BLaER1 treated with 17β-estradiol and CSF1 and Interleukin-3, amounts not matched to agents 10 nM and 100 nM (cell line): ENCODE measurements at regions not wholly inside any gene's neighbourhood (a gene's known extent, or its start where the extent isn't known, plus 50 kb on each side); places are given as distances from the start of the nearest gene placed in this dataset.
A peak's percentile ranks its signal among the peaks of the same experiment; 100 is the strongest.

Source experiments
- H3K27ac ChIP-seq, 11 experiments: shearing (Covaris generic); formaldehyde crosslinking; 2 replicates each; pipeline ENCODE4 v1.8.1; 2022
- H3K27me3 ChIP-seq, 11 experiments: shearing (Covaris generic); formaldehyde crosslinking; 2 replicates each; pipeline ENCODE4 v1.8.1; 2022
- H3K36me3 ChIP-seq, 11 experiments: shearing (Covaris generic); formaldehyde crosslinking; 2 replicates each; pipeline ENCODE4 v1.8.1; 2022
- H3K4me1 ChIP-seq, 10 experiments: shearing (Covaris generic); formaldehyde crosslinking; 2 replicates each; pipeline ENCODE4 v1.8.1; 2022
- H3K4me2 ChIP-seq, 11 experiments: shearing (Covaris generic); formaldehyde crosslinking; 2 replicates each; pipeline ENCODE4 v1.8.1; 2022
- H3K4me3 ChIP-seq, 10 experiments: shearing (Covaris generic); formaldehyde crosslinking; 2 replicates each; pipeline ENCODE4 v1.8.1; 2022
- H3K9ac ChIP-seq, 11 experiments: shearing (Covaris generic); formaldehyde crosslinking; 2 replicates each; pipeline ENCODE4 v1.8.1; 2022
- H3K9me3 ChIP-seq, 11 experiments: shearing (Covaris generic); formaldehyde crosslinking; replicated peaks in 1 of 11; 2 replicates each; pipeline ENCODE4 v1.8.1; 2022
- H4K20me1 ChIP-seq, 11 experiments: shearing (Covaris generic); formaldehyde crosslinking; 2 replicates each; pipeline ENCODE4 v1.8.1; 2022
- Cebpa-rat ChIP-seq, 11 experiments: shearing (Covaris generic); IDR thresholded peaks; 2 replicates each; pipeline ENCODE4 v1.8.1; 2022

GRCh38 chr1:221832151-221832550 lies 90.3 kb upstream of the DUSP10 start:
- Histone ChIP-seq H3K4me1 (peaks cover 5 to 31% (median 12%) of the 10 kb centered on the region in 10 experiments), H3K27ac (no peak overlapping the region), H3K4me3 (no peak overlapping the region), H3K27me3 (peaks cover 0 to 2% (median 0%) of the 10 kb centered on the region in 11 experiments; a peak in 1 of 22 replicates), H3K9ac (no peak overlapping the region), H4K20me1 (no peaks in the 10 kb centered on the region), H3K9me3 (0 out of 22 replicates have a peak, but pooled peaks cover 0 to 4% (median 0%) of the 10 kb centered on the region in 11 experiments), H3K4me2 (no peak overlapping the region), H3K36me3 (no peaks in the 10 kb centered on the region)
- TF ChIP-seq Cebpa-rat (IDR thresholded peaks at IDR 0.05) = no peak

- no peak for TF ChIP-seq Cebpa-rat (IDR thresholded peaks at IDR 0.05)
- H3K36me3 ChIP-seq = no peaks in the 10 kb centered on the region
- no peaks in the 10 kb centered on the region for H3K27me3 ChIP-seq
- no peak overlapping the region for H3K9ac ChIP-seq
- peaks cover 0 to 9% (median 0%) of the 10 kb centered on the region in 11 experiments; a peak in 5 of 22 replicates for H3K9me3 ChIP-seq
- H3K4me1 ChIP-seq = peaks cover 9 to 43% (median 22%) of the 10 kb centered on the region in 10 experiments
- H3K4me3 ChIP-seq = no peak overlapping the region
- no peaks in the 10 kb centered on the region for H4K20me1 ChIP-seq
- peak overlapping the region in 7 of 11 experiments; percentile 28 to 64 (median 50); a peak in 12 of 22 replicates for H3K4me2 ChIP-seq
- H3K27ac ChIP-seq = peak overlapping the region in 1 of 11 experiments; percentile 20; a peak in 2 of 22 replicates
Measured at GRCh38 chr1:221829327-221830015, 87.6 kb upstream of the DUSP10 start.

- H3K27ac ChIP-seq = peak overlapping the region in 9 of 11 experiments; percentile 52 to 69 (median 62); a peak in 18 of 22 replicates
Measured at GRCh38 chr1:221827307-221827642, 85.4 kb upstream of the DUSP10 start.

DNA sequence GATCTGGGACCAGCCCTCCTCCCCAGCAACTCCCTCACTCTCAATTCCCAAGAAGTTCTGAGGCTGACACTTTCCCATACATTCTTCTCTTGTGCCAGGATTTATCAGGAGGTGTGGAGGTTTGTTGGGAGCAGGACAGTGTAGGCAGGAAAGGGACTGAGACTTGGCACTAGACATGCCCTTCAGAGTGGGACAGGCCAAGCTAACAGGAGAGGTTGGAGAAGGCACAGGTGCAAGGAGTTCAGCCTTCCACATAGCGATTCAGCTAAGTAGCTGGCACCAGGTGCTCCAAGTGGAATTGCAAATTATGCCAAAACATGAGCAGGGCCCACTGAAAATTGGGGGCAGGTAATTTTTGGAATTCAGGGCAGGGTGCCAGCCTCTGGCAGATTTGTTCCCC lies 83.0 kb upstream of the DUSP10 start:
- Histone ChIP-seq H3K4me1 (peaks cover 9 to 39% (median 22%) of the 10 kb centered on the region in 10 experiments), H3K4me2 (no peak overlapping the region), H3K36me3 (no peaks in the 10 kb centered on the region), H3K27me3 (no peaks in the 10 kb centered on the region), H3K9ac (no peak overlapping the region), H3K4me3 (no peak overlapping the region), H3K27ac (0 out of 22 replicates have a peak overlapping the region, but pooled peaks of 1 of the 11 experiments have one; percentile 3), H4K20me1 (no peaks in the 10 kb centered on the region), H3K9me3 (peaks cover 0 to 9% (median 0%) of the 10 kb centered on the region in 11 experiments; a peak in 5 of 22 replicates)
- TF ChIP-seq Cebpa-rat (IDR thresholded peaks at IDR 0.05) = no peak

More at GRCh38 chr1:221827307-221827642, 85.4 kb upstream of the DUSP10 start:
- no peaks in the 10 kb centered on the region for H3K27me3 ChIP-seq
- no peak overlapping the region for H3K4me3 ChIP-seq
- no peak for TF ChIP-seq Cebpa-rat (IDR thresholded peaks at IDR 0.05)
- peaks cover 9 to 43% (median 22%) of the 10 kb centered on the region in 10 experiments for H3K4me1 ChIP-seq
- no peaks in the 10 kb centered on the region for H3K36me3 ChIP-seq
- peak overlapping the region in 3 of 11 experiments; percentile 7 to 14 (median 11); a peak in 3 of 22 replicates for H3K9ac ChIP-seq
- H4K20me1 ChIP-seq = no peaks in the 10 kb centered on the region
- H3K4me2 ChIP-seq = peak overlapping the region; percentile 51 to 79 (median 74)
- peaks cover 0 to 9% (median 0%) of the 10 kb centered on the region in 11 experiments; a peak in 5 of 22 replicates for H3K9me3 ChIP-seq

GRCh38 chr1:221824025-221824424 lies 82.1 kb upstream of the DUSP10 start:
- Histone ChIP-seq H3K9me3 (peaks cover 0 to 9% (median 0%) of the 10 kb centered on the region in 11 experiments; a peak in 6 of 22 replicates), H3K27ac (peak overlapping the region in 1 of 11 experiments; percentile 23; a peak in 1 of 22 replicates), H3K9ac (no peak overlapping the region), H3K4me3 (no peak overlapping the region), H4K20me1 (no peaks in the 10 kb centered on the region), H3K36me3 (no peaks in the 10 kb centered on the region), H3K4me2 (no peak overlapping the region), H3K4me1 (peaks cover 9 to 30% (median 14%) of the 10 kb centered on the region in 10 experiments), H3K27me3 (no peaks in the 10 kb centered on the region)
- TF ChIP-seq Cebpa-rat (IDR thresholded peaks at IDR 0.05) = no peak

GRCh38 chr1:221823561-221823960 lies 81.7 kb upstream of the DUSP10 start:
- no peak overlapping the region for H3K9ac ChIP-seq
- H3K4me3 ChIP-seq = no peak overlapping the region
- no peak for TF ChIP-seq Cebpa-rat (IDR thresholded peaks at IDR 0.05)
- no peaks in the 10 kb centered on the region for H3K27me3 ChIP-seq
- H3K36me3 ChIP-seq = no peaks in the 10 kb centered on the region
- H4K20me1 ChIP-seq = no peaks in the 10 kb centered on the region
- no peak overlapping the region for H3K27ac ChIP-seq
- H3K4me1 ChIP-seq = peaks cover 9 to 26% (median 14%) of the 10 kb centered on the region in 10 experiments
- H3K9me3 ChIP-seq = peaks cover 0 to 9% (median 0%) of the 10 kb centered on the region in 11 experiments; a peak in 6 of 22 replicates
- no peak overlapping the region for H3K4me2 ChIP-seq

DNA sequence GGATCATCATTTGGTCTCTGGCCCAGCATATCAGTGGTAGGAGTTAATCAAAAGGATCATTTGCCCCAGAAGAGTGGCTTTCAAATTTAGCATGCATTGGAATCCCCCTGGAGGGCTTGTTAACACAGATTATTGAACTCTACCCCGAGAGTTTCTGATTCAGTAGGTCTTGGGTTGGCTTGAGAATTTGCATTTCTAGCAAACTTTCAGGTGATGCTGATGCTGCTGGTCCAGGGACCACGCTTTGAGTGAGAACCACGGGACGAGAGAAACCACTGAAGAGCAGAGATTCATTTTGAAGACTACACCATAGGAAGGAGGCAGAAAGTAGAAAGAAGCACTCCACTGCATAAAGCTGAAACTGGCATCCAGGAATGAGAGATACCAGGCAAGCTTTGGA lies 81.3 kb upstream of the DUSP10 start:
- Histone ChIP-seq H3K4me1 (peaks cover 9 to 22% (median 14%) of the 10 kb centered on the region in 10 experiments), H4K20me1 (no peaks in the 10 kb centered on the region)

GRCh38 chr1:221822591-221822990 lies 80.7 kb upstream of the DUSP10 start:
- TF ChIP-seq Cebpa-rat (IDR thresholded peaks at IDR 0.05) = no peak
- H3K27ac ChIP-seq = no peak overlapping the region

More for the DNA sequence above, 81.3 kb upstream of the DUSP10 start:
- Histone ChIP-seq H3K4me2 (no peak overlapping the region), H3K36me3 (no peaks in the 10 kb centered on the region), H3K27ac (no peak overlapping the region), H3K9ac (no peak overlapping the region), H3K4me3 (no peak overlapping the region), H3K9me3 (peaks cover 0 to 9% (median 0%) of the 10 kb centered on the region in 11 experiments; a peak in 6 of 22 replicates), H3K27me3 (no peaks in the 10 kb centered on the region)
- TF ChIP-seq Cebpa-rat (IDR thresholded peaks at IDR 0.05) = no peak

DNA sequence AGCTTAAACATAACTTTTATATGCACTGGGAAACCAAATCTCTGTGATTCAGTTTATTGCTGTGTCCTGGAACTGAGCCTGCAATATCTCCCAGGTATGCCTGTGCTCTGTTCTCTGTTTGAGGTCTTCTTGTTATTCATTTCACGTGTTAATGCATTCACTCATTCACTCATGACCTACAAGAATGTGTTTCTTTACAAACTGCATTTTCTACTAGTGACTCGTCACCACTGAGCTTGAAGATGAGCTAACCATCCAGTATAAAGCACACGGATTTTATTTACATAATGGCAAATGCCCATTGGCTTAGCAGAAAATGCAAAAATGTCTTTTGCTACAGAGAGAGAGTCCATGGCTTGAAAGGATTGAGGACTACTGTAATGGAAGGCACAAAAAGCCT lies 75.0 kb upstream of the DUSP10 start:
- H3K4me2 ChIP-seq = no peak overlapping the region
- no peak overlapping the region for H3K9ac ChIP-seq
- no peaks in the 10 kb centered on the region for H3K4me1 ChIP-seq
- H4K20me1 ChIP-seq = no peaks in the 10 kb centered on the region
- no peaks in the 10 kb centered on the region for H3K27me3 ChIP-seq
- H3K36me3 ChIP-seq = no peaks in the 10 kb centered on the region
- no peak overlapping the region for H3K27ac ChIP-seq
- H3K9me3 ChIP-seq = peaks cover 0 to 4% (median 0%) of the 10 kb centered on the region in 11 experiments; a peak in 3 of 22 replicates
- no peak overlapping the region for H3K4me3 ChIP-seq
- TF ChIP-seq Cebpa-rat (IDR thresholded peaks at IDR 0.05) = no peak

More at GRCh38 chr1:221822591-221822990, 80.7 kb upstream of the DUSP10 start:
- Histone ChIP-seq H3K9me3 (peaks cover 0 to 9% (median 0%) of the 10 kb centered on the region in 11 experiments; a peak in 6 of 22 replicates), H3K27me3 (no peaks in the 10 kb centered on the region), H3K4me3 (no peak overlapping the region), H3K9ac (no peak overlapping the region), H3K4me1 (peaks cover 9 to 18% (median 14%) of the 10 kb centered on the region in 10 experiments), H3K4me2 (no peak overlapping the region), H4K20me1 (no peaks in the 10 kb centered on the region), H3K36me3 (no peaks in the 10 kb centered on the region)
